ENCODE measurements at regions not wholly inside any gene's neighbourhood (a gene's known extent, or its start where the extent isn't known, plus 50 kb on each side); places are given as distances from the start of the nearest gene placed in this dataset.

DNA sequence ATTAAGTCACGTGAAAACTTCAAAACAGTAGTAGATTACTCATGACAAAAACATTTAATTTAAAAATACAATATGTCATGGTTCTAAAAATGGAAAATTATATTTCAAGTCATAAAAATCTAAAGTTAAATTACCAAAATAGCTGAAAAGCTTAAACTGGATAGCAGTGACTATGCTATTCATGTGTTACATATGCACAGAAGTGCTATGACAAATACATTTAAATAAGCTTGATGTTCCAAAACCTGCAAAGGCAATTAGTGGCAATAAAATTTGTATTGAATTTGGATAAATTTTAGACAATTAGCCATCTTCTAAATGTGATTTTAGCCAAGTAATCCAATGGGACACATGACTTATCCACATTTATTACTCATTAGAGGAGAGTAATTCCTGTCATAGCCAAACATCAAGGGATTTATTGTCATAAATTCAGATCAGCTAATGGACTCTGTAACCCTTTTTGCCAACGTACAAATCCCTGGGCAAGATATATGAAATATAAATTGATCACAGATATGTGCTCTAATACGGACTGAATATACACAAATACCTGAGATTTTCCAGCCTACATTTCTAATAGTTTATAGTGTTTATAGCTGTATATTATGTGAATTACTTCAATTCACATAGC, 419.4 kb downstream of the ISL1 start:
- H3K4me1 ChIP-seq (replicated peaks in 1 of 4; ENCODE audit: control insufficient read depth in 3 of 4, insufficient read depth in 4 of 4, low read length in 3 of 4): no peaks in the 10 kb centered on the region
- H3K4me3 ChIP-seq (ENCODE audit: extremely low read depth in 1 of 4, insufficient read depth in 2 of 4, low read depth in 3 of 4, low read length in 4 of 4): no peak overlapping the region
- TF ChIP-seq RNF2 (IDR thresholded peaks at IDR 0.05; ENCODE audit: borderline replicate concordance, low read depth, low read length, missing control alignments, poor library complexity, severe bottlenecking) (no peak), SRF (IDR thresholded peaks at IDR 0.05; ENCODE audit: low read depth, low read length) (no peak), TBP (IDR thresholded peaks at IDR 0.05; ENCODE audit: low read depth, low read length) (no peak), POU5F1 (IDR thresholded peaks at IDR 0.05; ENCODE audit: low read depth, low read length) (no peak)
- TF ChIP-seq, protein P1, sequence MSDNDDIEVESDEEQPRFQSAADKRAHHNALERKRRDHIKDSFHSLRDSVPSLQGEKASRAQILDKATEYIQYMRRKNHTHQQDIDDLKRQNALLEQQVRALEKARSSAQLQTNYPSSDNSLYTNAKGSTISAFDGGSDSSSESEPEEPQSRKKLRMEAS (IDR thresholded peaks at IDR 0.05): no peak
- TF ChIP-seq, protein P2, sequence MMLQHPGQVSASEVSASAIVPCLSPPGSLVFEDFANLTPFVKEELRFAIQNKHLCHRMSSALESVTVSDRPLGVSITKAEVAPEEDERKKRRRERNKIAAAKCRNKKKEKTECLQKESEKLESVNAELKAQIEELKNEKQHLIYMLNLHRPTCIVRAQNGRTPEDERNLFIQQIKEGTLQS (IDR thresholded peaks at IDR 0.05; ENCODE audit: insufficient read depth, low read depth, low read length): no peak
- H2BK20ac ChIP-seq (ENCODE audit: low read length): no peak overlapping the region
- no peaks in the 10 kb centered on the region for H3K36me3 ChIP-seq (ENCODE audit: control insufficient read depth in 2 of 4, insufficient read depth in 4 of 4, low read length in 3 of 4)
- no peak overlapping the region for H4K8ac ChIP-seq (ENCODE audit: extremely low read depth, insufficient read depth, low read length)
- H3K27ac ChIP-seq (ENCODE audit: low read depth, low read length): no peak overlapping the region
- no peaks in the 10 kb centered on the region for H3K79me2 ChIP-seq (ENCODE audit: control insufficient read depth in 1 of 2, insufficient read depth in 2 of 2, low read length in 2 of 2)
- H3K14ac ChIP-seq (ENCODE audit: insufficient read length): no peak overlapping the region
- POLR2A ChIA-PET (ENCODE audit: partially characterized antibody): no interaction called here
- H3K18ac ChIP-seq (ENCODE audit: extremely low read depth, low read length): no peak overlapping the region
- H3K9me3 ChIP-seq (ENCODE audit: insufficient read depth in 2 of 2, low read depth in 1 of 2, low read length in 1 of 2): no peaks in the 10 kb centered on the region
- 81% methylated on average over 3 of the region's 3 CpGs; no CpG with 5 or more reads in 1 of the 2 experiments for WGBS, 2 experiments (ENCODE audit: extremely low coverage in 1 of 2, insufficient coverage in 1 of 2, insufficient read length in 1 of 2, insufficient replicate concordance in 2 of 2, low coverage in 1 of 2, low lambda C conversion rate in 2 of 2, missing lambda C conversion rate in 1 of 2)
- CTCF ChIA-PET (ENCODE audit: partially characterized antibody): interaction anchor here (2.0 kb wide), 1 partner anchor 7 kb away, joined by 6 read pairs; no protein-coding TSS in a partner anchor
- no peak for DNase-seq (ENCODE audit: low read depth in 1 of 2, low spot score in 2 of 2)
- no peak overlapping the region for H2BK12ac ChIP-seq (ENCODE audit: low read depth, low read length)
- H2AK5ac ChIP-seq (ENCODE audit: low read depth, low read length): no peak overlapping the region
- FAIRE-seq: no peak
- no peak overlapping the region for H3K9ac ChIP-seq (replicated peaks in 1 of 4; ENCODE audit: extremely low read depth in 1 of 4, low read depth in 3 of 4, low read length in 3 of 4)
- H3K27me3 ChIP-seq (replicated peaks in 1 of 4; ENCODE audit: control insufficient read depth in 3 of 4, extremely low read depth in 1 of 4, insufficient read depth in 3 of 4, low read length in 3 of 4): no peaks in the 10 kb centered on the region
- H4K91ac ChIP-seq (replicated peaks; ENCODE audit: insufficient read length, low read length): no peak overlapping the region
- no peak overlapping the region for H3K4ac ChIP-seq (replicated peaks; ENCODE audit: insufficient read length, low read depth, low read length)
- no peak overlapping the region for H2BK15ac ChIP-seq (ENCODE audit: low read length)
- no peak overlapping the region for H2AFZ ChIP-seq (ENCODE audit: low read length)
- no peaks in the 10 kb centered on the region for H3K23me2 ChIP-seq (ENCODE audit: low read depth, low read length)
- H3K56ac ChIP-seq (replicated peaks; ENCODE audit: insufficient read length, low read depth, low read length): no peak overlapping the region
- H3K23ac ChIP-seq (ENCODE audit: insufficient read length): no peak overlapping the region
- H4K20me1 ChIP-seq (replicated peaks in 1 of 2; ENCODE audit: control insufficient read depth in 1 of 2, insufficient read depth in 2 of 2, low read length in 2 of 2): no peaks in the 10 kb centered on the region
- H2BK120ac ChIP-seq (replicated peaks; ENCODE audit: low read depth, low read length): no peak overlapping the region
- H2BK5ac ChIP-seq (ENCODE audit: low read depth, low read length): no peak overlapping the region
- H4K5ac ChIP-seq (ENCODE audit: insufficient read length, low read depth, low read length): no peak overlapping the region
- no peaks in the 10 kb centered on the region for H3K79me1 ChIP-seq (ENCODE audit: low read depth, low read length)
- no peak overlapping the region for H3K4me2 ChIP-seq (ENCODE audit: insufficient read depth in 1 of 2, low read depth in 2 of 2, low read length in 2 of 2)
